ENCODE measurements at regions not wholly inside any gene's neighbourhood (a gene's known extent, or its start where the extent isn't known, plus 50 kb on each side); places are given as distances from the start of the nearest gene placed in this dataset.
A peak's percentile ranks its signal among the peaks of the same experiment; 100 is the strongest.

GRCh38 chr1:5744911-5745799 lies 247.1 kb downstream of the NPHP4 start:
- peak; percentile 6 for DNase-seq (ENCODE audit: low read depth)
- TF ChIP-seq, protein P1, sequence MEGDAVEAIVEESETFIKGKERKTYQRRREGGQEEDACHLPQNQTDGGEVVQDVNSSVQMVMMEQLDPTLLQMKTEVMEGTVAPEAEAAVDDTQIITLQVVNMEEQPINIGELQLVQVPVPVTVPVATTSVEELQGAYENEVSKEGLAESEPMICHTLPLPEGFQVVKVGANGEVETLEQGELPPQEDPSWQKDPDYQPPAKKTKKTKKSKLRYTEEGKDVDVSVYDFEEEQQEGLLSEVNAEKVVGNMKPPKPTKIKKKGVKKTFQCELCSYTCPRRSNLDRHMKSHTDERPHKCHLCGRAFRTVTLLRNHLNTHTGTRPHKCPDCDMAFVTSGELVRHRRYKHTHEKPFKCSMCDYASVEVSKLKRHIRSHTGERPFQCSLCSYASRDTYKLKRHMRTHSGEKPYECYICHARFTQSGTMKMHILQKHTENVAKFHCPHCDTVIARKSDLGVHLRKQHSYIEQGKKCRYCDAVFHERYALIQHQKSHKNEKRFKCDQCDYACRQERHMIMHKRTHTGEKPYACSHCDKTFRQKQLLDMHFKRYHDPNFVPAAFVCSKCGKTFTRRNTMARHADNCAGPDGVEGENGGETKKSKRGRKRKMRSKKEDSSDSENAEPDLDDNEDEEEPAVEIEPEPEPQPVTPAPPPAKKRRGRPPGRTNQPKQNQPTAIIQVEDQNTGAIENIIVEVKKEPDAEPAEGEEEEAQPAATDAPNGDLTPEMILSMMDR (conservative IDR thresholded peaks at IDR 0.05; ENCODE audit: low read depth, low read length) = no peak
- H3K4me3 ChIP-seq (ENCODE audit: low read depth, low read length) = no peak overlapping the region

DNA sequence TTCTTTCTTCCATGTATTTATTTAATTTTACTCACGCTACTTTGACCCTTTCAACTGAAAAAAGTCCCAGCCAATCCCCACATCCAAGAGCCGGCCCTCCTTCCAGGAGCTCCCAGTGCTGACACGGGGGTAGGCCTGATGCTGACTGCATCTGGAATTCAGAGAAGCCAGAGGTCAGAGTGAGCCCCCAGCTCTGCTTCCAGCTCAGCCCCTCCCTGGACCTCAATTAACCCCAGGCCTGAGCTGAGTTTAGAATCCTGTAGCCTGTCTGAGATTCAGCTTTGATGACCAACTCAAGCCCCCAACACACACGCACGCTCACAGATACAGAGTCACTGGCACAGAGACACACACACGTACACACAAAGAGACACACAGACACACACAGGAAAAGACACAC lies 247.9 kb downstream of the NPHP4 start:
- no peak overlapping the region for H3K4me3 ChIP-seq (ENCODE audit: low read depth, low read length)
- DNase-seq (ENCODE audit: low read depth) = no peak
- TF ChIP-seq, protein P1 (conservative IDR thresholded peaks at IDR 0.05; ENCODE audit: low read depth, low read length) = no peak

- no peak overlapping the region for H3K4me3 ChIP-seq (ENCODE audit: low read depth, low read length)
- no peak for DNase-seq (ENCODE audit: low read depth)
- TF ChIP-seq, protein P1 (conservative IDR thresholded peaks at IDR 0.05; ENCODE audit: low read depth, low read length) = no peak
Measured at GRCh38 chr1:5743435-5744095, 248.7 kb downstream of the NPHP4 start.

DNA sequence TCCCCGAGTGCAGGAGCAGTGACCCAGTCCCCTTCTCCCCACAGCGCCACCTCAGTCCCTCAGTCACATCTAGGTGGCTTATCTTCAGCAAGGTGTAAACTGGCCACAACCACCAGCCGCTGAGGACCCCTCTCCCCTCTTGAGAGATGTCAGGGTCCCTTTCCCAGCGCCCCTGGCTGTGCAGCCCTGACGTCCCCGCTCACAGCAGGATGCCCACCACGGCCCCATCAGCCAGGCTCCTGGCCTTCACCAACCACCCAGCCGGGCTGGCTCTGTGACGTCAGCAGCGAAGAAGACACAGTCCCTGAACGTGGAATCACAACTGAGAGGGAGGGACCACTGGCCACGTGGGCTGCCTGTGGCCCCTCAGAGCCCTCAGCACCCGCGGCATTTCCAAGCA lies 249.4 kb downstream of the NPHP4 start:
- TF ChIP-seq, protein P1 (conservative IDR thresholded peaks at IDR 0.05; ENCODE audit: low read depth, low read length) = no peak
- DNase-seq (ENCODE audit: low read depth) = no peak
- no peak overlapping the region for H3K4me3 ChIP-seq (ENCODE audit: low read depth, low read length)

GRCh38 chr1:5742032-5742431 lies 250.2 kb downstream of the NPHP4 start:
- TF ChIP-seq, protein P1 (conservative IDR thresholded peaks at IDR 0.05; ENCODE audit: low read depth, low read length) = no peak

GRCh38 chr1:5740865-5741860 lies 251.1 kb downstream of the NPHP4 start:
- no peak for DNase-seq (ENCODE audit: low read depth)
- TF ChIP-seq, protein P1 (conservative IDR thresholded peaks at IDR 0.05; ENCODE audit: low read depth, low read length) = no peak
- H3K4me3 ChIP-seq (ENCODE audit: low read depth, low read length) = no peak overlapping the region

More at GRCh38 chr1:5742032-5742431, 250.2 kb downstream of the NPHP4 start:
- no peak overlapping the region for H3K4me3 ChIP-seq (ENCODE audit: low read depth, low read length)
- no peak for DNase-seq (ENCODE audit: low read depth)
